Thyroid gland (tissue), 4 donors: ENCODE measurements at regions not wholly inside any gene's neighbourhood (a gene's known extent, or its start where the extent isn't known, plus 50 kb on each side); places are given as distances from the start of the nearest gene placed in this dataset.

Experiments
- CTCF ChIP-seq, 6 experiments: fragments of 200-600 bp in 3 of 6; fragments of 450-650 bp in 3 of 6; sonication (generic) in 3 of 6; IDR thresholded peaks; one replicate each; pipeline ENCODE4 v1.5.1; 2016 to 2019; ENCODE audit warnings: antibody characterized with exemption in 6 of 6, mild to moderate bottlenecking in 2 of 6, inconsistent platforms in 1 of 6, moderate library complexity in 1 of 6
- POLR2A ChIP-seq, 2 donors: fragments of 450-650 bp; IDR thresholded peaks; one replicate each; pipeline ENCODE4 v1.6.1; 2017; ENCODE audit warnings: antibody characterized with exemption in 2 of 2, mild to moderate bottlenecking in 2 of 2, moderate library complexity in 1 of 2

GRCh38 chr7:33680682-33681081, 224.7 kb upstream of the BMPER start:
- TF ChIP-seq CTCF (IDR thresholded peaks at IDR 0.05), result no peak
- no peak for TF ChIP-seq POLR2A (IDR thresholded peaks at IDR 0.05)
